ENCODE measurements at regions not wholly inside any gene's neighbourhood (a gene's known extent, or its start where the extent isn't known, plus 50 kb on each side); places are given as distances from the start of the nearest gene placed in this dataset.

GRCh38 chr4:166274775-166275174, 401.7 kb downstream of the TLL1 start:
- no peak for DNase-seq

GRCh38 chr4:166277401-166277800, 404.4 kb downstream of the TLL1 start:
- no peak for DNase-seq

DNA sequence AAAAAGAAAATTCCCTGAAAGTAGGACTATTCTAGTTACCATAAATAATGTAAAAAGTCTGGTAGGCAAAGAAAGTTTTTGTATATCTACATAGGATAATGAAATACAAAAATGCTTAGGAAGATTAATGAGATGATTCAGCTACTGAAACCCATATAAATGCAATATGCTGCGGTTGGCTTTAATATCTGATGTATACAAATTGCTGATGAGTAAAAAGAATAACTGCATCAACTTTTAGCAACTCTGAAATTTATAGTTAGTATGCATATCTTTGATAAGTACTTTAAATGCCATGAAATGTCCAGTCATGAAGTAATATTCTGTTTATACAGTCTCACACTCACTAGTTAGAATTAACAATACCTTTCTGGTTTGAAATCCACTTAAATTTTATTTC, 404.8 kb downstream of the TLL1 start:
- DNase-seq, result no peak

DNA sequence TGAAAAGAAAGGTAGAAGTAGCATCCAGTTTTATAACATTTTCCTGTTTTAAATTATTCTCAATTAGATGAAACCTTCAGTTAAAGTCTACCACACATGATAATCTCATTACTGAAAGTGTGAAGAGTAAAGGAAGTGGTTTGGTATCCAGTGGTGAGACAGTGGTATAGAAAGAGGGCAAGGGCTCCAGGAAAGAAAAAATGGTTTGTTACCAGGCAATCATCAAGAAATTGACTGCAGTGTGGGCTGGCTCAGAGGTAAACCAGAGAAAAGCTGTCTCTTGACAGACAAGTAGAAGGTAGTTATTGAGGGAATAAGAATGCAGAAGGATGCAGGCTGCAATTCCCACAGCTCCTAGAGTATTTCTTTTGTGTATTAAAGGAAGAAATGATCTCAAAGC, 406.2 kb downstream of the TLL1 start:
- peak in 1 of 5 donors; percentile 0 for DNase-seq

DNA sequence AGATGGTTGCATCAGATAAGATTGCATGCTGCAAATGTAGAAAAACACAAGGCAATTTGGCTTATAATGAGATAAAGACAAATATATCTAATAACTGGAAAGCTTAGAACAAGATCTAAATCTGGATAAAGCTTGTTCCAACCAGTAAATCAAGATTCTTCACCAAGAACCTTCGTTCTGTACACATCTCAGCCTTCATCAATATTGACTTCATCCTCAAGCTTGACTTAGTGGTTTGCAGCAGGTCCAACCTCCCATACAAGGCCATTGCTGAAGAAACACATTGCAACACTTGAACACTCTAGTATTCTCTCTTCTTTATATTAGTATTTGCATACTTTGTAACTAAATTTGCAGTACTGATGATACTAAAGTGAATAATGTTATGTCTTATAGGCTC, 407.6 kb downstream of the TLL1 start:
- no peak for DNase-seq

DNA sequence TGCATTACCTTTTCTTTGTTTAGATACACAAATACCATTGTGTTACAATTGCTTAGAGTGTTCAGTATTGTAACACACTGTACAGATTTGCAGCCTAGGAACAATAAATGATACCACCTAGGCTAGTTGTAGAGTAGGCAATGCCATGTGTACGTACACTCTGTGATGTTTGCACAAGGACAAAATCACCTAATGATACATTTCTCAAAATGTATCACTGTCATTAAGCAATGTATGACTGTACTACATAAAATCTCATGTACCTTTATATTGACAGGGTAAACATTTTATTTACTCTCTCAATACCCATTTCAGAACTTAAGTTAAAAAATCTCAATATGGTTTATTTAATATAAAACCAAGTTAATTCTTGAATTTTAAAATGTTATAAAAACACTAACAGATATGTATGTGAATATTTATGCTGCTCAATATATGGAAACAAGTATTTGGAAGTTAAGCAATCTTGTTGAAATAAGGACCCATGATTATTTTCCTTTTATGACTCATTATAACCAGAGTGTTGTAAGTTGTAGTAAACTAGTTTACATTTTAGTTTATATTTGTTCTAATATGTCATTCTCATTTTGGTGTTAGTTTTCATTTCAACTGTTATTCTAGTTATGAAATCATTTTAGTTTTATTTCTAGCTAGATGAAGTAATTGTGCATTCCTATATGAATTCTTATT, 409.2 kb downstream of the TLL1 start:
- no peak for DNase-seq

- no peak for DNase-seq
Observed at GRCh38 chr4:166284221-166284620, 411.2 kb downstream of the TLL1 start.

- DNase-seq, result no peak
Observed at GRCh38 chr4:166290426-166290825, 417.4 kb downstream of the TLL1 start.

- no peak for DNase-seq
Observed at GRCh38 chr4:166293556-166293955, 420.5 kb downstream of the TLL1 start.

- DNase-seq, result no peak
Observed at GRCh38 chr4:166301266-166301665, 428.2 kb downstream of the TLL1 start.

DNA sequence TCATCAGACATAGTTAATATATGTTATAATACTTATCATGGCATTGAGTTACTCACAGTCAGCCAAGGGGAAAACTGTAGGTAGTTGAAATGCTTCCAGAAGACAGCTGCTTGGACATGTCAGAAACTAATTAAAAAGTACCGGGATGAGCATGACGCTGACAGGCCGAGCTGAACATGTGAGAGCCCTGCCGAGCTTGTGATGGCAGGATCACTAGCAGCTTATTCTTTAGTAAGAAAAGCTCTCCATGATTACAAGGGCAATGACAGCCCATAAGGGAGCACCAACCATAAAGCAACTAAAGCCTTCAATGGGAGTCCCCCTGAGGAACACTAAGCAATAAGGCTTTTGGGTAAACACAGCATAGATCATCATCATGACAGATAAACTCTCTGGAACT, 435.6 kb downstream of the TLL1 start:
- DNase-seq, result no peak

DNA sequence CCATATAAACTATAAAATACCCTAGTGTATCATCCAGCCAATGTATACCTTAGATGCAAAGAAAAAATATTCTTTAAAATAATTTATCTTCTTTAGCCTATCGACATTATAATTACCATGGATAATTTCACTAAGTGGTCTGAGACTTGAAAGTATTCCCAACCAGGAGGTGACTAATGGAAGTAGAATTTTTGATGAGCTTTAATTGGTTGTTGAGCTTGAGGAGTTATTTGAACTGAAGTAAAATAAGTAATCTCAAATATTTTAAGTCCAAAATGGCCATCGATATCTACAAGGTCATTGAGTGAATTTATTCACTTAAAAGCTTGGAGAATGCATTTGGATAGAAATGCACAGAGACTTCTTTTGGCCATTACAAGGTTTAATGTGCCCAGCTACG, 436.2 kb downstream of the TLL1 start:
- no peak for DNase-seq

GRCh38 chr4:166311169-166311568, 438.1 kb downstream of the TLL1 start:
- DNase-seq, result no peak

DNA sequence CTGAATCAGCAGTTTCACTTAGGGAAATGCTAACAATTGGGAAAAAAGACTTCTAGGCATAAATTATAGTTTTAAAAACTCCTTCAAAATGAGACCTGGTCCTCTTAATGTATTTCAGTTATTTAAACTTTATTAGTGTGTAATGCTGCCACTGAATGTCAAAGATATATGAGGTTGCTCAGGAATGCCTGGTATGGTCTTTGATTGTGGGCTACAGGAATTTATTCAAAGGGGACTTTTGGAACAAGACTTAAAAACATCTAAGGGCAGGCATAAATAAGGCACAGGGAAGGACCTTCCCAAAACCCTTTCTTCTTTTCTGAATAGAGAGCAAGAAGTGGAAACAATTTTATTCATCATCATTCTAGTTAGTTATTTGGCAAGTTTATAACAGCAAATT, 439.1 kb downstream of the TLL1 start:
- no peak for DNase-seq

GRCh38 chr4:166314902-166315301, 441.9 kb downstream of the TLL1 start:
- no peak for DNase-seq

DNA sequence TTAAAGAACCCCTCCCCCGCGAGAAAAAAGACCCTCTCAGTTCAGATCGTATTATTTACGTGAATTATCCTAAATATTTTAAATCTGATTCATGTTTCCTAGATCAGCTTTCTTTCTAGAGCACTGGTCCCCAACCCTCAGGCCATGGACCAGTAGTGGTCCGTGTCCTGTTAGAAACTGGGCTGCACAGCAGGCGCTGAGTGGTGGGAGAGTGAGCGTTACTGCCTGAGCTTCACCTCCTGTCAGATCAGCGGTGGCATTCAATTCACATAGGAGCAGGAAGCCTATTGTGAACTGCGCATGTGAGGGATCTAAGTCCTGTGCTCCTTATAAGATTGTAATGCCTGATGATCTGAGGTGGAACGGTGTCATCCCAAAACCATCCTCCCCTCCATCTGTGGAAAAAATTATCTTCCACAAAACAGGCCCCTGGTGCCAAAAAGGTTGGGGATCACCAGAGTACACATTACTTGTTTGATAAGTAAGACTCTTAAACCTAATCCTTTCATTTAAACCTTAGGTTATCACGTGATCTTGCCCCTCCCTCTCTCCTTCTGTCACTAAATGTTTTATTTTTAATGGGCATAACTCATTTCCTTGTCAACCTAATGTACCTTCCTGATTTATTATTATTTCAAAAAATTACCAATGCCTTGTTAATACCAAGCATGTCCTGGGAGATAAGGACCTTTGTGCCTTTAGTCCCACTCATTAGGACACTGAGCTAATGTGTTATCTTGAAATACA, 442.9 kb downstream of the TLL1 start:
- DNase-seq, result no peak

- DNase-seq, result no peak
Observed at GRCh38 chr4:166318810-166319525, 445.9 kb downstream of the TLL1 start.

GRCh38 chr4:166323250-166323649, 450.2 kb downstream of the TLL1 start:
- DNase-seq, result no peak

DNA sequence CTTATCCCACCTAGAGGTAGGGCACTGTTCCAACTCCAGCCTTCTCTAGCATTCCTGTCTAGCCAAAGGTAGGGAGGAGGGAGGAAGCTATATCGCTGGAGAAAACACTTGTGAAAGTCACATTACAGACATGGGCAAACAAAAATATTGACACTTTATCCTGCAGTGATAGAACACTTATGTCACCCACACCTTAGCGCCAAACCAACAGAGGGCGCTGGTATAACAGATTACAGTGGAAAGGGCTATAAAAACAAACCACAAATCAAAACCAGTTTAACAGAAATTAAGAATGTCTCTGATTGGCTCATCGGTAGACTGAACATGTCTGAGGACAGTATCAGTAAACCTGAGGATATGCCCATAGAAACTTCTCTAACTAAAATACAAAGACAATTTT, 451.3 kb downstream of the TLL1 start:
- DNase-seq, result no peak

- no peak for DNase-seq
Observed at GRCh38 chr4:166335256-166335938, 462.4 kb downstream of the TLL1 start.

DNA sequence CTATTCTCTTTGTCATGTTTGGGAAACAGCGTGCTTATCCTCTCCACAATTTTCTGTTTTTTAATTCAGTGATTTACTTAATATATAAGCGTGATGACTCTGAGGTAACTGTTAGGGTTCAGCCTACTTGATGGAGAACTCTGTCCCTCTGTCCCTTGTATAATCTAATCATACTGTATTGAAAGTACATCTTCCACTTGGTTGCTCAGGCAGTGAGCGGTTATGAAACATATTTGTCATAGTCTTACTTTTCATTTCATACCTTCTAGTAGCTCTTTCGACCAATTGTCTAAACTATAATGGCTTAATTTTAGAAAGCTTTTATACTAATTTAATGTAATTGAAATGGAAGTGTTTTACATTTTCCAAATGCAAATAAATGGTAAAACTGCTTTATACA, 469.0 kb downstream of the TLL1 start:
- DNase-seq, result no peak

- DNase-seq, result no peak
Observed at GRCh38 chr4:166363198-166363597, 490.2 kb downstream of the TLL1 start.

GRCh38 chr4:166366012-166366411, 493.0 kb downstream of the TLL1 start:
- DNase-seq, result no peak

All from T-helper 1 cell (primary cell).